GM23248 (cell line): ENCODE measurements at regions not wholly inside any gene's neighbourhood (a gene's known extent, or its start where the extent isn't known, plus 50 kb on each side); places are given as distances from the start of the nearest gene placed in this dataset.

Experiments used
- DNase-seq: peaks from one replicate; pipeline ENCODE4 v3.0.0-alpha.2; 2015
- H2AFZ ChIP-seq: fragments of 200-600 bp; sonication (generic); 2 replicates; pipeline ENCODE4 v1.6.1; 2016; ENCODE audit warnings: antibody characterized with exemption
- H3F3A ChIP-seq: fragments of 200-600 bp; sonication (generic); 2 replicates; pipeline ENCODE4 v1.6.1; 2016; ENCODE audit warnings: mild to moderate bottlenecking, antibody characterized with exemption, mixed run types; ENCODE audit not compliant: insufficient read depth
- H3K27ac ChIP-seq: fragments of 200-600 bp; sonication (generic); 2 replicates; pipeline ENCODE4 v1.5.1; 2016; ENCODE audit warnings: mild to moderate bottlenecking
- H3K27me3 ChIP-seq: fragments of 200-600 bp; sonication (generic); replicated peaks from 2 replicates; pipeline ENCODE4 v1.6.1; 2016; ENCODE audit warnings: mild to moderate bottlenecking; ENCODE audit not compliant: insufficient read depth
- H3K36me3 ChIP-seq: fragments of 200-600 bp; sonication (generic); 2 replicates; pipeline ENCODE4 v1.6.1; 2016; ENCODE audit warnings: low read depth, mild to moderate bottlenecking
- H3K4me1 ChIP-seq: fragments of 200-600 bp; sonication (generic); 2 replicates; pipeline ENCODE4 v1.6.1; 2016; ENCODE audit warnings: mild to moderate bottlenecking; ENCODE audit not compliant: insufficient read depth
- H3K4me2 ChIP-seq: fragments of 200-600 bp; sonication (generic); one replicate; pipeline ENCODE4 v1.6.1; 2016; ENCODE audit warnings: mild to moderate bottlenecking; ENCODE audit not compliant: unreplicated experiment
- H3K4me3 ChIP-seq: fragments of 200-600 bp; sonication (generic); 2 replicates; pipeline ENCODE4 v1.5.1; 2016; ENCODE audit warnings: mild to moderate bottlenecking
- H3K79me2 ChIP-seq: fragments of 200-600 bp; sonication (generic); 2 replicates; pipeline ENCODE4 v1.6.1; 2016; ENCODE audit warnings: mild to moderate bottlenecking; ENCODE audit not compliant: insufficient read depth
- H3K9ac ChIP-seq: fragments of 200-600 bp; sonication (generic); 2 replicates; pipeline ENCODE4 v1.6.1; 2016; ENCODE audit warnings: mild to moderate bottlenecking
- H3K9me2 ChIP-seq: fragments of 200-600 bp; sonication (generic); 2 replicates; pipeline ENCODE4 v1.6.1; 2016; ENCODE audit warnings: mixed run types, mild to moderate bottlenecking, moderate library complexity; ENCODE audit not compliant: insufficient read depth
- H3K9me3 ChIP-seq: fragments of 200-600 bp; sonication (generic); one replicate; pipeline ENCODE4 v1.6.1; 2017; ENCODE audit warnings: low read depth
- H4K20me1 ChIP-seq: fragments of 200-600 bp; sonication (generic); 2 replicates; pipeline ENCODE4 v1.6.0; 2016; ENCODE audit not compliant: insufficient read depth
- EZH2 ChIP-seq: fragments of 200-600 bp; sonication (generic); IDR thresholded peaks from 2 replicates; pipeline ENCODE4 v1.6.1; 2018; ENCODE audit warnings: antibody characterized with exemption, mild to moderate bottlenecking; ENCODE audit not compliant: insufficient read depth, poor library complexity, severe bottlenecking
- EZH2phosphoT487 ChIP-seq: fragments of 200-600 bp; sonication (generic); IDR thresholded peaks from 2 replicates; pipeline ENCODE4 v1.6.1; 2018; ENCODE audit warnings: antibody characterized with exemption, moderate library complexity, mild to moderate bottlenecking, low read depth; ENCODE audit not compliant: insufficient read depth
- WGBS, 2 experiments: methylation state at CpG; one replicate each; pipeline ENCODE4 v1.1.6; 2015 to 2017; ENCODE audit warnings: low lambda C conversion rate in 2 of 2, low coverage in 1 of 2; ENCODE audit errors: missing lambda C conversion rate in 2 of 2; 5-methylcytosine and 5-hydroxymethylcytosine counted together
- in situ Hi-C: fragments of 300-500 bp; cut with MboI; formaldehyde crosslinking; loops from 2 replicates; pipeline ENCODE4 v1.15.0; 2020

GRCh38 chr13:79915114-79915811 lies 425.7 kb downstream of the SPRY2 start:
- no peaks in the 10 kb centered on the region for H3F3A ChIP-seq

GRCh38 chr13:79913141-79913827 lies 427.6 kb downstream of the SPRY2 start:
- TF ChIP-seq EZH2 (no peak), EZH2phosphoT487 (no peak)
- no peak for DNase-seq
- WGBS, 2 experiments, result 83 to 90% methylated on average over 1 of the region's 1 CpG
- Histone ChIP-seq H3K9ac (no peak overlapping the region), H3K27ac (no peak overlapping the region), H3K27me3 (no peaks in the 10 kb centered on the region), H4K20me1 (no peaks in the 10 kb centered on the region), H3K4me1 (no peaks in the 10 kb centered on the region), H3F3A (no peaks in the 10 kb centered on the region), H3K9me2 (no peaks in the 10 kb centered on the region), H2AFZ (no peak overlapping the region), H3K9me3 (no peaks in the 10 kb centered on the region), H3K79me2 (no peaks in the 10 kb centered on the region), H3K4me2 (no peak overlapping the region), H3K36me3 (no peaks in the 10 kb centered on the region), H3K4me3 (no peak overlapping the region)
- in situ Hi-C loops, result no loop called here

More at GRCh38 chr13:79915114-79915811, 425.7 kb downstream of the SPRY2 start:
- TF ChIP-seq EZH2 (no peak), EZH2phosphoT487 (no peak)
- no peak overlapping the region for H3K4me2 ChIP-seq
- H3K9me3 ChIP-seq, result no peaks in the 10 kb centered on the region
- H3K4me3 ChIP-seq, result no peak overlapping the region
- 79 to 80% methylated on average over 7 of the region's 7 CpGs for WGBS, 2 experiments
- H3K36me3 ChIP-seq, result no peaks in the 10 kb centered on the region
- no peak overlapping the region for H3K9ac ChIP-seq
- no peaks in the 10 kb centered on the region for H4K20me1 ChIP-seq
- DNase-seq, result no peak
- no peaks in the 10 kb centered on the region for H3K9me2 ChIP-seq
- no peak overlapping the region for H3K27ac ChIP-seq
- no peaks in the 10 kb centered on the region for H3K4me1 ChIP-seq
- no peaks in the 10 kb centered on the region for H3K79me2 ChIP-seq
- H2AFZ ChIP-seq, result no peak overlapping the region
- H3K27me3 ChIP-seq, result no peaks in the 10 kb centered on the region
- in situ Hi-C loops, result no loop called here

GRCh38 chr13:79912403-79912802 lies 428.5 kb downstream of the SPRY2 start:
- DNase-seq, result no peak
- Histone ChIP-seq H3K4me3 (no peak overlapping the region), H3K9ac (no peak overlapping the region), H3K4me1 (no peaks in the 10 kb centered on the region), H3K27ac (no peak overlapping the region), H3K27me3 (no peaks in the 10 kb centered on the region), H3K79me2 (no peaks in the 10 kb centered on the region), H2AFZ (no peak overlapping the region), H3F3A (no peaks in the 10 kb centered on the region), H4K20me1 (no peaks in the 10 kb centered on the region), H3K9me3 (no peaks in the 10 kb centered on the region), H3K4me2 (no peak overlapping the region), H3K9me2 (no peaks in the 10 kb centered on the region), H3K36me3 (no peaks in the 10 kb centered on the region)
- in situ Hi-C loops, result no loop called here
- WGBS, 2 experiments, result 89 to 90% methylated on average over 3 of the region's 3 CpGs
- no peak for TF ChIP-seq EZH2

GRCh38 chr13:79910875-79911540 lies 429.9 kb downstream of the SPRY2 start:
- Histone ChIP-seq H4K20me1 (no peaks in the 10 kb centered on the region), H3K27me3 (no peaks in the 10 kb centered on the region), H3F3A (no peaks in the 10 kb centered on the region), H3K4me2 (no peak overlapping the region), H3K9me2 (no peaks in the 10 kb centered on the region), H2AFZ (no peak overlapping the region), H3K36me3 (no peaks in the 10 kb centered on the region), H3K9ac (no peak overlapping the region), H3K27ac (no peak overlapping the region), H3K4me1 (no peaks in the 10 kb centered on the region), H3K79me2 (no peaks in the 10 kb centered on the region), H3K4me3 (no peak overlapping the region), H3K9me3 (no peaks in the 10 kb centered on the region)
- 60 to 64% methylated on average over 5 of the region's 5 CpGs for WGBS, 2 experiments
- DNase-seq, result no peak
- in situ Hi-C loops, result no loop called here
- no peak for TF ChIP-seq EZH2phosphoT487
- TF ChIP-seq EZH2, result no peak
